ENCODE measurements at regions not wholly inside any gene's neighbourhood (a gene's known extent, or its start where the extent isn't known, plus 50 kb on each side); places are given as distances from the start of the nearest gene placed in this dataset.

DNA sequence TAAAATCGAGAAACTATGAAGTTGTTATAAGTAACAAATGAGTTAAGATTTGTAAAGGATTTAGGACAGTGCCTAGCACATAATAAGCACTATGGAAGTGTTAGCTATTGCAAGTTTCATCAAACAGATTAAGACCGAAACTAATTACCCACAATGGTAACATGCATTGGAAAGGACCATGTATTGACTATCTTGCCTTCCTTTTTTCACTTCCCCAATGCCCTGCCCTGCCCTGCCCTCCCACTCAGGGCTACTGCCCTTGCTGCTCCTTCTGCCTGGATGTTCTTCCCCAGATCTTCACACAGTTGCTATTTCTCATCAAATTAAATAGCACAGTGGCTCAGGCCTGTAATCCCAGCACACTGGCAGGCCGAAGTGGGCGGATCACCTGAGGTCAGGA, 202.1 kb upstream of the PSMD7 start:
- DNase-seq: no peak

DNA sequence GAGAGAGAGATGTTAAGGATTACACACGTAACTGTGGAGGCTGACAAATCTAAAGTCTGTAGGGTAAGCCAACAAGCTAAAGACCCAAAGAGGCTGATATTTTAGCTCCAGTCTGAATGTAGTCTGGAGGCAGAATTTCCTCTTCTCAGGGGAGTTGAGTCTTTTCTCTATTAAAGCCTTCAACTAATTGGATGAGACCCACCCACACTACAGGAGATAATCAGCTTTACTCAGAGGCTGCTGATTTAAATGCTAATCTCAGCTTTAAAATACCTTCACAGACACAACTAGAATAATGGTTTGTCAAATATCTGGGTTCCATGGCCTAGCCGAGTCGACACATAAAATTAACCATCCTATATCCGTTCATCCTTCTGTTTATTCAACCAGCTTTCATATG, 204.3 kb upstream of the PSMD7 start:
- DNase-seq: no peak

DNA sequence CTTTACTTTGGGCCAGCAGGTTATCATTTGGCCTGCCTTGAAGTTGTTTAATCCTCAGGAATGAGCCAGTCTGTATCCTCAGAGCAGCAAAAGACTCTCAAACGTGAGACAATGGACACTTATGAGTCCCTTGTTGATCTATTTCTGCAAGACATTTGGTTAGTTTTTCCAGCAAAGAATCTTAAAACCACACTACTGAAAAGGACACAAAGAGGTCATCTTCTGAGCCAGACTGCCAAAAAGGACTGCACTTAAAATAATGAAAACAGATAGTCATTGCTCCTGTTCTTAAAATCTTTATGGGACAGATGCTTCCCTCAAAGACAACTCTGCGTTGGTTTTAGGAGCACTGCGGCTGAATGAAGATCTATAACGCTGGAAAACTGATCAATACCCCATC, 205.7 kb upstream of the PSMD7 start:
- DNase-seq: no peak

DNA sequence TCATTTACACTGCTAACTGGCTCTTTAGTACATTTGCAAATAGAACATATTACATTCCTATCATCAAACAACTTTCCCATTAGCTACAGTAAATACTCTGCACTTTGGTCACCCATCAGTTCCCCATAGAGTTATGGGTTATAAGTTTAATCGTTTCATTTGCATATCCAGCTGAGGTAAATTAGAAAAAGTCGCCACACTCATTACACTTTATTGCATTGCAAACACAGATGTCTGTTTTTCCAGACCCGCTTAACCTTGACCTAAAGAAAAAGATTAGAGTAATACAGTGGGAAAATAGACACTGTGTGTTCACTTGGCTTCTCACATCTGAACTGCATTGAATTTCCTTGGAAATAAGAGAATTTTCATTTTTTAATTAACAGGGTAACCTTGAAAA, 213.1 kb upstream of the PSMD7 start:
- DNase-seq: no peak

DNA sequence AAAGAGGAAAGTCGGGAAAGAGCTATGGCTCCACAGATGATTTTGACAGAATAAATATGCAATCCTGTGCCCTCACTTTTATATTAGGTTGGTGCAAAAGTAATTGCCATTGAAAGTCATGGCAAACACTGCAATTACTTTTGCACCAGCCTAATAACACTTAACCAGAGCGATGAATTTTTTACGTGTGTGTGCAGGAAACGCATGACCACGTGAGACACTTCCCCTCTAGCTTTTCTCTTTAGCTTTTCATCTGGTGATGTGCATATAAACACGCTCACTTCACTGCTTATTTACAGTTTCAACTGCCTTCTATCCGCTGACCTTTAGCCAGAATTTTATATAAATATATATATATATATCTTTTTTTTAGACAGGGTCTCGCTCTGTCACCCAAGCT, 216.3 kb upstream of the PSMD7 start:
- no peak for DNase-seq

DNA sequence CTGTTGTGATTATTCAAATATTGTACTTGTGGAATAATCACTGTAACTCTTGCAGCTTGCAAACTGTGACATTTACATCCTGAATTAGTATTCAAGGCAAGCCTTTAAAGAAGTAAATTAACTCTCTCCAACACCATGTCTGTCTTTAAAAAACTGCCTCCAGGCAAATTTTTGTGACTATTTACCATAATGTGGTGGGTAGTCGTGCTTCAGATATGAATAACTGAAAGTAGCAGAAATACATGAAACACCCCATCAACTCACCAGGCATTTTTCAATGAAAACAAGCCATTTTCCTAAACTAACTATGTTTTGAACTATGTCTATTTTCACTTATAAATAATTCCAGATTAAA, 217.4 kb upstream of the PSMD7 start:
- no peak for DNase-seq

DNA sequence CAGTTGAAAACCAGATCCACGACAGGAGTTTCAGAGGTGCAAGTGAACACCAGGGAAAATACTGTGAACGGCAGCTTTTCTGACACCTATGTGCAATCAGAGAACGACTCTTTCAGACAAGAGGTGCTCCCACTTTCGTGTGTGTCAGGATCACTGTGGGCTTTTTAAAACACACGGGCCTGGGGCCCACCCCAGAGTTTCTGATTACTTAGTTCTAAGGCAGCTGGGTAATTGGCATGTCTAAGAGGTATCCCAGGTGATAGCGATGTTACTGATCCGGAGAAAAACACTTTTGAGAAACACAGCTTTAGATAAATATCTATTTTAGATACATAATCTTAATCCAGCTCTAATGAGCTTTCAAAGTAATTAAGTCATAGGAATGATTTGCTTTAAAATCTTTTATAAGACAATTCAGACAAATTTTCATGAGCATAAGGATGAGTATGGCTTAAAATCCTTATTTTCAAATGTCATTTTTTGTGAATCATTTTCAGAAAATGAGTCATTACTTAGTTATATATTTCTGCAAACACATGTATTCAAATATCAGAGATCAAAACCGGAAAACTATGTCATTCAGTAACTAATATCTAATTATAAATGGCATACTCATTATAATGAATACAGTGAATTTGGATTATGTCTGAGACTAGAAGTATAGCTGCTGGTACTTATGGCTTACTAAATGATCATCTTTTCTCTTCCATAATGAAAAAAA, 217.9 kb upstream of the PSMD7 start:
- no peak for DNase-seq

DNA sequence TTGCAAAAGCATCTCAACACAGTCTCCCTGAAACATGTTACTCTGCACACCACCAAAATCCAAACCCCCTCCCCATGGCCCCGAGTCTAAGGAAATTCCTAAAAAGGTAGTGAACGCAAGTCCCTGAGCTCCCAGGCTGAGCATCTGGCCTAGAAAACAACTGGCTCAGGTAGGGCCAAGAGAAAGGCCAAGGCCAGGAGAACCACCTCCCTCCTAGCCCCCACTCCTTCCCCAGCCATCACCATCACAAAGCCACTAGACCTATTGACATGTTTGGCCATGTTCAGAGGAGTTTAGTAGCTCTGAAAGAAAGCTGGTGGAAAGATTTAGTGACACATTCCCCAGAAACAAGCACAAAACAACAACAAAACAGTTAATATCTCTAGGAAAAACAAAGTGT, 220.0 kb upstream of the PSMD7 start:
- no peak for DNase-seq

DNA sequence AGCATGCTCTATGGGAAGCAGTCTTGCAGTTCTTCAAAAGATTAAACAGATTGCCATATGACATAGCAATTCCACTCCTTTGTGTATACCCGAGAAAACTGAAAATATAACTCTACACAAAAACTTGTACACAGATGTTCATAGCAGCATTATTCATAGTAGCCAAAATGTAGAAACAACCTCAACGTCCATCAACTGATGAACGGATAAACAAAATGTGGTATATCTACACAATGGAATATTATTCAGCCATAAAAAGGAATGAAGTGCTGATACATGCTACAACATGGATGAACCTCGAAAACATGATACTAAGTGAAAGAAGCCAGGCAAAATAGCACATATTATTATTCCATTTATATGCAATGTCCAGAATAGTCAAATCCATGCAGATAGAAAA, 221.2 kb upstream of the PSMD7 start:
- no peak for DNase-seq

DNA sequence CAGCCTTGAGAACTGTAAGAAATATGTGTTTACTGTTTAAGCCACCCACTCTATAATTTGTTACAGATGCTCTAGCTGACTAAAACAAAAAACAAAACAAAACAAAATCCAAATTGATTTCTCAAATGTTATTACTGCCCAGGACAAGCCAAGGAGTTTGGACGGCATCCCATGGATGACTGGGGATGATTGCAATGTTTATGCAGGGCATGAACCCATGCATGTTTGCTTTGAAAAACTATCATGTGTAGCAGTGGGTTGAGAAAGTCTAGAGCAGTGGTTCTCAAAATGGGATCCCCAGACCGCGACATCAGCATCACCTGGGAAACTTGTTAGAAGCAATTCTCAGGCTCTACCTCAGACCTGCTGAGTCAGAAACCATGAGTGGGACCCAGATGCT, 223.2 kb upstream of the PSMD7 start:
- DNase-seq: no peak

DNA sequence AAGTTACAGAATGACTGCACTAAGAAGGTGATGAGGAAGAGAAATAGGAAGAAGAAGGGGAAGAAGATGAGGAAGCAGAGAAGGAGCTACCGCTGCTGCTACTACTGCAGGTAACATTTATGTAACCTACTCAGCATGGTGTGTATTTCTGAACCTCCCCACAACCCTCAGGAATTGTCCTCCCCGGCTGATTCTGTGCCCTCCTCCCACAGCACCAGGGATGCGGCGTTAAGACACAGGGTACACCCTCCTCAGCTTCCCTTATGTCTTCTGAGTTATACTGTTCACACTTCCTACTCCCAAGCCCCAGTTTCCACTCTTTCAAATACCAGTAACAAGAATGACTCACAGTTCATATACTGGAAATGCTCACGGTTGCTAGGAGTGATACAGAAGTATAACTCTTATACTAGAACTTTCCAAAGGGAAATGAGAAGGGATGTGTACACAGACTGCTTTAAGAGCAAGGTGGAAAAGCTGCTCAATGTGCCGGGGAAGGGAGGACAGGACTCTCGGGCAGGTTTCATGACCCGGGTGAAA, 224.5 kb upstream of the PSMD7 start:
- no peak for DNase-seq

DNA sequence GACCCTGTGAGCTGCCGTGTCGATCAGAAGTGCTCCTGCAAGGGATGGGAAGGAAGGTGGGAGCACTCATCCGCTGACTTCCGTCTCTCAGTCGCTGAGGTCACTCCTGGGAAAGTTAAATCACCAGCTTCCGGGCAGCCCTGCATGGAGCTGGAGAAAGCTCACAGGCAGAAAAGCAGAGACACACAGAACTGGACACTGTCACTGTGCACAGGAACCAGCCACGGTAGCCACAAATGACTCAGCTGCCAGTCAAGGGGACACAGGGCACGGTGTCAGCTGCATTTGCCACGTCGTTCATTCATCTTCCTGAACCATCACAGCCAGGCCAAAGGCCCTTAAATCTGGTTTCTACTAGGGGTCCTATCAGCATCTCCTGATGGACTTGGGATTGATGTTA, 226.4 kb upstream of the PSMD7 start:
- no peak for DNase-seq

DNA sequence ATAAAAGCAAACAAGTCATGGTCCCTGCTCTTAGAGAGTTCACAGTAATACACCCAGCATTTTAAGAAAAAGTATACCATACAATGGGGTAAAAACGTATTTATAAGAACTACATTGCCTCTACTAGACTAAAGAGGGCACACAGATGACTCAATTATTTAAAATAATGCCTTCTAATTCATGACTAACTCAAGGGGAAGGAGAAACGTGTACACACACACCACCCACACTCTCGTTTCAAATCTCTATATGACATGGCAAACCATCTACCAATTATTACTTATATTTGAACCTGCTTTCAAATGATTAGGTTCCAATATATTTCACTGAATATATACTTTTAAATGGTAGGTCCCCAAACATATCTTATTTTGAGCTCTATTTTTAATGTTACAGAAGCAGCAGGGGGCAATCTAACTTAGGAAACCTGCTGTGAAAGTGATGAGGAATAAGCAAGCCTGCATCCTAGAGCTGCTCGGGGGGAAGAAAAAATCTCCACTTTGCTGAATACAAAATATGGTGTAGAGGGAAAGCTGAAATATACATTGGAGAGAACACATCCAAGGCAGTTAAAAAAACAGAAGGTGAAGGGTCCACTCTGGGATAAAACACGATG, 232.4 kb upstream of the PSMD7 start:
- no peak for DNase-seq

DNA sequence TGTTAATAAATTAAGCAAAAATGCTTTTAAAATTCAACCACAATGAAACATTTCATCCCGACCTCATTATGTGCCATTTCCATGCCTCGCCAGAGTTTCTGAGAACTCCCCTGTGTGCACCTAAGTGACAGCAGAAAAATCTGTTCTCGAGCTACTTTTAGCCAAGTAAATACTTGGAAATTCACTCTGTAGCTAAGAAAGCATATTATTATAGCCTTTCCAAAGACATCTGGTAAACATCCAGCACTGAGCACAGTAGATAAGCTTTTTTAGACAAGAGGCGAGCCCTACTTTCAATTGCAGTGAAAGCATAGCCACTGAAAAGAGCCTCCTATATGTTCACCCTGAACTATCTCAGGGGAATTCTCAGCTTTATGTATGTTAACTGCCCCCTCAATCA, 242.8 kb upstream of the PSMD7 start:
- no peak for DNase-seq

DNA sequence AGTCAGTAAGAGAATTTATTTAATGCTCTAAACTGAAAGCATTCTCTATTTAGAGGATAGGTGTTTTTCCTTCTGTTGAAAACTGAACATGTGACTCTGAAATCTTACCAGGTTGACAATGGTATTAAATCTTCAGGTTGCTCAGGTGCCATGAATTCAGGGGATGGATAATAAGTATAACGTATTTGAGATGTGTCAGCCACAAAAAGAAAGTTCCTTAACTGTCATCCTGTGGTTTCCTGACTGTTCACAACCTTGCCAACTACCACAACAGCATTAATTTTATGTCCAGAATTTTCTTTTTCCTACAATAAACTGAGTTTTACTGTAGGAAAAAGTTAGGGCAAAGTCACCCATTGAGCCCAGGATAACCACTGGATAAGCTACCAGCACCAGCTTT, 243.3 kb upstream of the PSMD7 start:
- DNase-seq: no peak

DNA sequence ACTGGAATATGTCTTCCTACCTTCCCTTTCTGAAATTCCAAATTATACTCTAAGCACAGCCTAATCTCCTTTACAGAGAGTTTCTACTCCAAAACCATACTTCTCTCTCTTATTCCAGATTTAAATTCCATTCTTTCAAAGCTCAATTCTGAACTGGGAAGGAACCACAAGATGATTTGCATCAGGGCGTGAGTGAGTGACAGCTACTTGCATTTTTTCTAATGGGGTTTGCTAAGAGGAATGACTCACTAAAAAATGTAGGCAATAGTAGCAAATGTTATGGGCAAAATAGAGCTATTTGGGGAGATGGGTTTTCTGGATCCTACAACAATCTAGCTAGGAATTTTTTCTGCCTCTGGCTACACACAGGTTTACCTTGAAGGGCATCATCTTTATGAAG, 244.6 kb upstream of the PSMD7 start:
- DNase-seq: no peak

DNA sequence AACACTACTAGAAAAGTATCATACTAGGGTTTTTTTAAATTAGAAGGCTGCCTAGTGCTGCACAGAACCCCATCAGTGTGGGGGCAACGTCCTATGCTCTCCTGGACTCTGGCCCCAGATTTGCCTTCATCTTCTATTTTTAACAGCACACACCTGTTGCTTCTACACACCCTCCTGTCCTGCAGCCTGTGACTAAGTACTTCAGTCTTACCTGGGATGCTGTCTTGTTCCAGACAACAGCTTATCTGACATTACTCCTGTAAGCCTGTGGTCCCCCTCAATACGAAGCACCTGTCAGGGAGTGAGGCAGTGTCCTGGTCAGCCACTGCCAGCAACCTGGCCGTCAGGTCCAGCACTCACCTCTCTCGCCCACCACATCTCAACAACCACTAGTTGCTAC, 247.6 kb upstream of the PSMD7 start:
- DNase-seq: no peak

DNA sequence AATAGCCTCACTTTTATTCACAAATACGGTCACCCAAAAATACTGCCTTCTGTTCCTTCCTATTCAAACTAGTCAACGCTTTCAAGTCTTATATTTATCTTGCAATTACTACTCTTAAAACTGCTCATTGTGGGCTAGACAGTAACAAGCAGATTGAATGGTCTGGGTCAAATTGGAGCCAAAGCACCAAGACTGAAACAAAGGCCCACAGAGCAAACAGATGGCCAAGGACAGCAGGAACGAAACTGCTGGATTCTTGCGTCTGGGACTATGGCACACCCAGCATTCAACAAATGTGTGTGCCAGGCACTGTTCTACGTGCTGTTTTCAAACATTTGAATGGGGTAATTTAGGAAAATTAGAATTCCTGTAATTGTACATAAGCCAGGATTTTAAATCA, 250.1 kb upstream of the PSMD7 start:
- DNase-seq: no peak

DNA sequence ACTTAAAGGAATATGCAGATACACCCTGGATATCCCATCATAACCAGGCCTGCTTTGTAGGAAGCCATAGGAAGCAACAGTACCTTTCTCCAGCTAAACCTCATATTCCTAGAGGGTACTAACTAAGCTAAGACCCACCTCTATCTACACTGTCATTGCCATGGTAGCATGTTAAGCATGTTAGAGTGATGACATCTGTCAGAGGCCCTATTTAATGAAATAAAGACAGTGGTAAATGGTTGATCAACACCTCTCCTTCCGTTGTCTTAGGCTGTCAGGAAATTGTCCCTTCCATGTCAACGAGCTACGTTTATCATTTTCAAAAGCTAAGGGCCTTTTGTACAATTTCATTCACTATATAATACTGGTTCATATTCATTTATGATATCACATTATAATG, 251.1 kb upstream of the PSMD7 start:
- no peak for DNase-seq

DNA sequence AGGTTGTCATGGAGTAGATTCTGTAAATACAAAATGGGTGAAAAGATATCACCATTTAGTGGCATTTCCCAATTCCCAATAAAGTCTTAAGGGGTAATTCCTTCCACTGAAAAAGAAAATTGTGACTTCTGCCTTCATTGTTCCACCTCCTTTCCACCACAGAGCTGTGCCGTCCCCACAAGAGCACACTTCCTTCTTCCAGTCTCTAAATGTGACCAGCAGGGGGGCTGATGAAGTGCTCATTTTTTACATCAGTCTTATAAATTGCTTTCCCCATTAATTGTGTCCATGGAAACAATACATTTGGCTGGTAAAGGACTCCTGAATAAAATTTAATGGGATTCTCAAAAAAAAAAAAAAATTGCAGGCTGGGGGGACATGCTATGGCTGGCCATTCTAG, 260.8 kb upstream of the PSMD7 start:
- no peak for DNase-seq

DNA sequence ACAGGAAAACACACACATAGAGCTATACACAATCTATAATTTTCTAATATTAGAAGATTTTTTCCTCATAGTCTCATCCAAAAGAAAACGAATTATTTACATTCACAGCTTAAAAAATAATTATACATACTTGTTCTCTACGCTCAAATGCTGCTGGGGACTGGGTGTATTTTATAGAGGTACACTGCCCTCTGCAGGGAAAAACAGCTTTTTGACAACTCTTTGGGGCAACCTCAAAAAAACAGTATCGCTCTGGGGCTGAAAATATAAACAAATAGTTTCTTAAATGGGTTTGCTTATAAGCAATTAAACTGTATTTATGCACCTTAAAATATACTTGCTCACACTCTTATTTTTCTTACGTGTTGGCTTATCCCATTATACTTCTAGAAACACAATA, 261.8 kb upstream of the PSMD7 start:
- DNase-seq: no peak

DNA sequence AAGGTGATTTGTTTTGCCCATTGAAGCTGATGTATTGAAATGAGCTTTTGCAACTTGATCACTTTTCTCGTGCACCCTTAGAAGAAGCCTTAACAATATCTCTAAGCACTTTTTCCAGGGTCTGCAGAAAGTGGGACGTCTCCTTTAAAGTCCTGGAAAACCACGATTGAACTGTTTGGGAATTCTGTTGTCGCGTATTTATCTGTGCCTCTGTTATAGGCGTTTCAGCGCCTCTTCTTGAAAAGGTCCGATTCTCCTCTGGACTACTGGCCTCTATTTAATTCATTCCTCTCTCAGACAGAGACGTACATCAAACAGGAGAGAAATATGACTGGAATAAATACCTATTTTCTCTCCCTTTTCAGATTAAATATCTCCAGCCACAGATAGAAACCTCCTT, 262.4 kb upstream of the PSMD7 start:
- no peak for DNase-seq

DNA sequence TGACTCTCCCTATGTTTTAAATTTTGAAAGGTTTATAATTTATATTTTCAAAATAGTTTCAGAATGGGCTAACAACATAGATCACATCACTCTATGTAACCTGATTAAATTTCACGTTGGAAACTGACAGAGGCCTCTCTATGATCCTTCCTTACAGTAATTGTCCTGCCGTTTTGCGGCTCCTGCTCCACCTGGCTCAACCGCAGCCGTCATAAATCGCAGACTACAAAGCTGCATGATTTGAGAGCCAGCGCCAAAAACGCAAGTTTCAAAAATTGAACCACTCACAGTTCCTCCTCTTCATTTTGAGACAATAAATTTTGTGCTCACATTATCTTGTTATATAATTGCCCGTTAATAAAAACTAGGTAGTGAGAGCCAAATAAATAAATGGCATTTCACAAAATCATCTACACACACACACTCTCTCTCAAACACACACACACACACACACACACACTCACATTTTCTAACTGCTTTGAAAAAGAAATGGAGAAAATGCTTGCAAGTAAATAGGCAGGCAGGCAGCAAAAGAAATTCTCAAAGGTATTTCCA, 263.1 kb upstream of the PSMD7 start:
- DNase-seq: no peak

DNA sequence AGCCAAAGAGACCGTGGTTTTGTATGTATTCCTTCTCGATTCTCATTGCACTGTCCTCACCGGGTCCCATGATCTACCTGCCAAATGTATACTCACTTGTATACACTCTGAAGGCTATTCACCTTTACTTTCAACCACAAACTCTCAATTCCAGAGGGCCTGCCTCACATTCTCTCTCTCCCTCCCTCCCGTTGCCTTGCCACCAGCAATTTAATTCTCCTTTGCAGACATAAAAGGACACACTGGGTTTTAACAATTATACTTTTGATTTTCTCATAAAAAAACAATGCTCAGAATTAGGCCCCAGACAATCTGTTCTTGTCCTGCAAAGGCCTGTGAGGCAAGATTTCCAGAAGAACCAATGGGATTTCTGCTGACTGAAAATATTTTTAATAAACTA, 265.1 kb upstream of the PSMD7 start:
- no peak for DNase-seq

Measured in activated CD8-positive, alpha-beta memory T cell treated with anti-CD3 and anti-CD28 coated beads, Interleukin-2, amount 50 U/mL, for 48 hours (primary cell).